ENCODE measurements at regions not wholly inside any gene's neighbourhood (a gene's known extent, or its start where the extent isn't known, plus 50 kb on each side); places are given as distances from the start of the nearest gene placed in this dataset.

DNA sequence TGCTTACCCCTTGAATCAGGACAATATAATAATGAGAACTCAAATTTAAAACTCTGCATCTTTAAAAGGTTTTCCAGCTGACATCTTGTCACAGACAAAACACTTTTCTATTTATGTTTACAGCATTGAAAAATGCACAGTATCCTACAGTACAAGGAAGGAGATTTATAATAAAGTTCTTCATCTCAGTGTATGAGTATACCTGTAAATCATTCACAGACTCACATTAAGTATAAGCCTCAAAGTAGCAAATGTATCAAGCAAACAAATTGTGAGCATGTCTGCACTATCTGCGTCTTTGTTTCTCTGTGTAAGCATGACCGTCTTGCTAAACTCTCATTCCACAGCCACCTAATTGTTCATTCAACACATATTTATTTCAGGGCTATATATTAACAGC lies 52.8 kb downstream of the PPP1R2C start:
- no peaks in the 10 kb centered on the region for H3K27me3 ChIP-seq (ENCODE audit: control insufficient read depth, extremely low read depth, insufficient read depth, low read length)
- H3K4me3 ChIP-seq (ENCODE audit: control insufficient read depth in 2 of 3, extremely low read depth in 1 of 3, insufficient read depth in 2 of 3, low read depth in 1 of 3, low read length in 3 of 3), result no peak overlapping the region
- no peak for FAIRE-seq
- no peaks in the 10 kb centered on the region for H3K4me1 ChIP-seq (ENCODE audit: control insufficient read depth, extremely low read depth, insufficient read depth, low read length)
- DNase-seq (ENCODE audit: low read depth, low spot score), result no peak
- no peak for TF ChIP-seq EZH2 (IDR thresholded peaks at IDR 0.05; ENCODE audit: low read length)
- TF ChIP-seq, protein P1, sequence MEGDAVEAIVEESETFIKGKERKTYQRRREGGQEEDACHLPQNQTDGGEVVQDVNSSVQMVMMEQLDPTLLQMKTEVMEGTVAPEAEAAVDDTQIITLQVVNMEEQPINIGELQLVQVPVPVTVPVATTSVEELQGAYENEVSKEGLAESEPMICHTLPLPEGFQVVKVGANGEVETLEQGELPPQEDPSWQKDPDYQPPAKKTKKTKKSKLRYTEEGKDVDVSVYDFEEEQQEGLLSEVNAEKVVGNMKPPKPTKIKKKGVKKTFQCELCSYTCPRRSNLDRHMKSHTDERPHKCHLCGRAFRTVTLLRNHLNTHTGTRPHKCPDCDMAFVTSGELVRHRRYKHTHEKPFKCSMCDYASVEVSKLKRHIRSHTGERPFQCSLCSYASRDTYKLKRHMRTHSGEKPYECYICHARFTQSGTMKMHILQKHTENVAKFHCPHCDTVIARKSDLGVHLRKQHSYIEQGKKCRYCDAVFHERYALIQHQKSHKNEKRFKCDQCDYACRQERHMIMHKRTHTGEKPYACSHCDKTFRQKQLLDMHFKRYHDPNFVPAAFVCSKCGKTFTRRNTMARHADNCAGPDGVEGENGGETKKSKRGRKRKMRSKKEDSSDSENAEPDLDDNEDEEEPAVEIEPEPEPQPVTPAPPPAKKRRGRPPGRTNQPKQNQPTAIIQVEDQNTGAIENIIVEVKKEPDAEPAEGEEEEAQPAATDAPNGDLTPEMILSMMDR (optimal IDR thresholded peaks at IDR 0.05 in 1 of 3, IDR thresholded peaks at IDR 0.05 in 1 of 3, conservative IDR thresholded peaks at IDR 0.05 in 1 of 3; ENCODE audit: extremely low read depth in 1 of 3, insufficient read depth in 2 of 3, low read length in 3 of 3), result no peak
- H3K9me1 ChIP-seq (ENCODE audit: control insufficient read depth, extremely low read depth, insufficient read depth, low read length), result no peaks in the 10 kb centered on the region
- H2AFZ ChIP-seq (ENCODE audit: control insufficient read depth, low read length), result no peak overlapping the region
- no peaks in the 10 kb centered on the region for H3K36me3 ChIP-seq (ENCODE audit: control insufficient read depth in 2 of 2, extremely low read depth in 1 of 2, insufficient read depth in 2 of 2, low read length in 2 of 2)
- H3K27ac ChIP-seq (ENCODE audit: control insufficient read depth, insufficient read depth, low read length), result no peak overlapping the region
- dilution Hi-C loops (cut with MboI; ENCODE audit: extremely low pct_ligation_motif_present, low sequenced_read_pairs), result no loop called here
- H3K9ac ChIP-seq (ENCODE audit: control insufficient read depth, extremely low read depth, insufficient read depth, low read length), result no peak overlapping the region
- H3K79me2 ChIP-seq (ENCODE audit: control insufficient read depth, insufficient read depth, low read length), result no peaks in the 10 kb centered on the region
- no peaks in the 10 kb centered on the region for H4K20me1 ChIP-seq (ENCODE audit: control insufficient read depth, extremely low read depth, insufficient read depth, low read length)
- no peaks in the 10 kb centered on the region for H3K9me3 ChIP-seq (ENCODE audit: control insufficient read depth, low read depth, low read length)
- no peak overlapping the region for H3K4me2 ChIP-seq (ENCODE audit: control insufficient read depth, extremely low read depth, insufficient read depth, low read depth, low read length)

DNA sequence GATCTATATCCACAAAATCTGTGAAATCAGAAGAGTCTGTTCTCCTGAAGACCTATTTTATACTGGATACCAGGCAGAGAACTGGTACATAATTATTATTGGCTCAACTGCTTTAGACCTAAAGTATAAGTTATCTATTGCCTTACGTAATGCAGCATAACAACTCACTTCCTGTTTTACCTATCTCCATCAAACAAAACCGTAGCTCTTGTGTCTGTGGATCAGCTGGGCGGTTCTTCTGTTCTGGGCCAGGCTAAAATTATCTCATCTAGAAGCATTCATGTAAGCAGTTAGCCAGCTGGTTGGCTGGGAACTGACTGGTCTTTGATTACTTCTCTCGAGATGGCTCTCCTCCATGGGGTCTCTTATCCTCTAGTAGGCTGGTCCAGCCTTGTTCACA lies 57.8 kb downstream of the PPP1R2C start:
- H2AFZ ChIP-seq (ENCODE audit: control insufficient read depth, low read length), result no peak overlapping the region

More for the DNA sequence above, 57.8 kb downstream of the PPP1R2C start:
- no peaks in the 10 kb centered on the region for H4K20me1 ChIP-seq (ENCODE audit: control insufficient read depth, extremely low read depth, insufficient read depth, low read length)
- H3K4me3 ChIP-seq (ENCODE audit: control insufficient read depth in 2 of 3, extremely low read depth in 1 of 3, insufficient read depth in 2 of 3, low read depth in 1 of 3, low read length in 3 of 3), result no peak overlapping the region
- no peaks in the 10 kb centered on the region for H3K4me1 ChIP-seq (ENCODE audit: control insufficient read depth, extremely low read depth, insufficient read depth, low read length)
- H3K27ac ChIP-seq (ENCODE audit: control insufficient read depth, insufficient read depth, low read length), result no peak overlapping the region
- FAIRE-seq, result no peak
- H3K9me3 ChIP-seq (ENCODE audit: control insufficient read depth, low read depth, low read length), result no peaks in the 10 kb centered on the region
- H3K27me3 ChIP-seq (ENCODE audit: control insufficient read depth, extremely low read depth, insufficient read depth, low read length), result no peaks in the 10 kb centered on the region
- dilution Hi-C loops (cut with MboI; ENCODE audit: extremely low pct_ligation_motif_present, low sequenced_read_pairs), result no loop called here
- H3K4me2 ChIP-seq (ENCODE audit: control insufficient read depth, extremely low read depth, insufficient read depth, low read depth, low read length), result no peak overlapping the region
- no peaks in the 10 kb centered on the region for H3K36me3 ChIP-seq (ENCODE audit: control insufficient read depth in 2 of 2, extremely low read depth in 1 of 2, insufficient read depth in 2 of 2, low read length in 2 of 2)
- no peaks in the 10 kb centered on the region for H3K9me1 ChIP-seq (ENCODE audit: control insufficient read depth, extremely low read depth, insufficient read depth, low read length)
- TF ChIP-seq, protein P1 (optimal IDR thresholded peaks at IDR 0.05 in 1 of 3, IDR thresholded peaks at IDR 0.05 in 1 of 3, conservative IDR thresholded peaks at IDR 0.05 in 1 of 3; ENCODE audit: extremely low read depth in 1 of 3, insufficient read depth in 2 of 3, low read length in 3 of 3), result no peak
- no peak for TF ChIP-seq EZH2 (IDR thresholded peaks at IDR 0.05; ENCODE audit: low read length)
- no peak overlapping the region for H3K9ac ChIP-seq (ENCODE audit: control insufficient read depth, extremely low read depth, insufficient read depth, low read length)
- DNase-seq (ENCODE audit: low read depth, low spot score), result no peak
- H3K79me2 ChIP-seq (ENCODE audit: control insufficient read depth, insufficient read depth, low read length), result no peaks in the 10 kb centered on the region

All from keratinocyte (primary cell).